Natural killer cell (primary cell): ENCODE measurements at regions not wholly inside any gene's neighbourhood (a gene's known extent, or its start where the extent isn't known, plus 50 kb on each side); places are given as distances from the start of the nearest gene placed in this dataset.

Source experiments
- ATAC-seq, 3 donors: fragments of 150-1000 bp in 2 of 3; fragments of 200-7000 bp in 1 of 3; cut with Tn5 transposase; 1 replicate in 1 of 3; 2 replicates in 2 of 3; pipeline ENCODE4 v1.10.0; 2021; ENCODE audit warnings: mild to moderate bottlenecking in 2 of 3, moderate library complexity in 2 of 3
- DNase-seq, 2 donors: peaks; one replicate each; pipeline versions ENCODE4 v3.0.0 to v3.0.0-alpha.2; 2013 to 2021; ENCODE audit warnings: mixed read lengths in 1 of 2
- H3K27ac ChIP-seq: one replicate; pipeline ENCODE4 v1.5.1; 2013; ENCODE audit warnings: mild to moderate bottlenecking, low read length
- H3K27me3 ChIP-seq: one replicate; pipeline ENCODE4 v1.6.1; 2013; ENCODE audit warnings: low read length; ENCODE audit not compliant: control insufficient read depth, insufficient read depth
- H3K36me3 ChIP-seq: one replicate; pipeline ENCODE4 v1.6.1; 2013; ENCODE audit warnings: low read length; ENCODE audit not compliant: control insufficient read depth, insufficient read depth
- H3K4me1 ChIP-seq: one replicate; pipeline ENCODE4 v1.6.1; 2013; ENCODE audit warnings: low read length; ENCODE audit not compliant: control insufficient read depth, insufficient read depth
- H3K4me3 ChIP-seq: one replicate; pipeline ENCODE4 v1.5.1; 2013; ENCODE audit warnings: low read length
- H3K9me3 ChIP-seq: one replicate; pipeline ENCODE4 v1.6.1; 2013; ENCODE audit warnings: low read length; ENCODE audit not compliant: control insufficient read depth, insufficient read depth
- H3K27ac Mint-ChIP-seq, 2 donors: one replicate each; pipeline ENCODE4 v1.8.0; 2022; ENCODE audit warnings: mild to moderate bottlenecking in 2 of 2, mixed read lengths in 2 of 2, moderate library complexity in 1 of 2
- H3K27me3 Mint-ChIP-seq, 2 donors: one replicate each; pipeline ENCODE4 v1.8.0; 2022; ENCODE audit warnings: low read depth in 2 of 2, mixed read lengths in 2 of 2
- H3K36me3 Mint-ChIP-seq: one replicate; pipeline ENCODE4 v1.8.0; 2022; ENCODE audit warnings: mixed read lengths
- H3K4me1 Mint-ChIP-seq, 2 donors: one replicate each; pipeline ENCODE4 v1.8.0; 2022; ENCODE audit warnings: mixed read lengths in 2 of 2
- H3K4me3 Mint-ChIP-seq: one replicate; pipeline ENCODE4 v1.8.0; 2022; ENCODE audit warnings: mild to moderate bottlenecking, moderate library complexity, mixed read lengths
- H3K9me3 Mint-ChIP-seq, 2 donors: one replicate each; pipeline ENCODE4 v1.8.0; 2022; ENCODE audit warnings: mixed read lengths in 2 of 2
- CTCF ChIP-seq: fragments of 200-600 bp; IDR thresholded peaks from one replicate; pipeline ENCODE4 v1.8.0; 2022; ENCODE audit warnings: antibody characterized with exemption
- WGBS: methylation state at CpG from one replicate; pipeline ENCODE4 v1.1.7; 2013; ENCODE audit warnings: missing lambda C conversion rate; ENCODE audit not compliant: insufficient coverage; 5-methylcytosine and 5-hydroxymethylcytosine counted together
- intact Hi-C: fragments of 100-400 bp; cut with micrococcal nuclease; formaldehyde crosslinking; loops from one replicate; pipeline ENCODE4 v1.14.2; 2022

- Histone ChIP-seq H3K4me1 (no peaks in the 10 kb centered on the region), H3K36me3 (no peaks in the 10 kb centered on the region), H3K4me3 (no peak overlapping the region), H3K27ac (no peak overlapping the region), H3K9me3 (no peaks in the 10 kb centered on the region), H3K27me3 (no peaks in the 10 kb centered on the region)
- ATAC-seq (no peak), DNase-seq (no peak)
- Mint-ChIP-seq H3K27me3 (peaks cover 0 to 3% of the 10 kb centered on the region in 2 donors), H3K4me3 (no peak overlapping the region), H3K27ac (no peak overlapping the region), H3K4me1 (no peaks in the 10 kb centered on the region), H3K36me3 (no peaks in the 10 kb centered on the region), H3K9me3 (no peaks in the 10 kb centered on the region)
- TF ChIP-seq CTCF = no peak
- intact Hi-C loops = no loop called here
- WGBS = 83% methylated on average over 2 of the region's 2 CpGs
These were observed 169.9 kb upstream of the ARHGEF26 start for GRCh38 chr3:153951276-153951675.

GRCh38 chr3:153952091-153952490 lies 169.1 kb upstream of the ARHGEF26 start:
- H3K9me3 ChIP-seq = no peaks in the 10 kb centered on the region
- H3K4me3 Mint-ChIP-seq = no peak overlapping the region
- no peaks in the 10 kb centered on the region for H3K36me3 Mint-ChIP-seq
- H3K27me3 ChIP-seq = no peaks in the 10 kb centered on the region
- no peaks in the 10 kb centered on the region for H3K36me3 ChIP-seq
- DNase-seq (no peak), ATAC-seq (no peak)
- H3K4me1 Mint-ChIP-seq = no peaks in the 10 kb centered on the region
- no peaks in the 10 kb centered on the region for H3K4me1 ChIP-seq
- intact Hi-C loops = no loop called here
- peaks cover 0 to 3% of the 10 kb centered on the region in 2 donors for H3K27me3 Mint-ChIP-seq
- H3K27ac Mint-ChIP-seq = no peak overlapping the region
- TF ChIP-seq CTCF = no peak
- 88% methylated on average over 7 of the region's 7 CpGs for WGBS
- no peak overlapping the region for H3K4me3 ChIP-seq
- no peak overlapping the region for H3K27ac ChIP-seq
- no peaks in the 10 kb centered on the region for H3K9me3 Mint-ChIP-seq

GRCh38 chr3:153956613-153957012 lies 164.6 kb upstream of the ARHGEF26 start:
- intact Hi-C loops = no loop called here
- ATAC-seq (no peak), DNase-seq (no peak)
- Histone ChIP-seq H3K27ac (no peak overlapping the region), H3K9me3 (no peaks in the 10 kb centered on the region), H3K4me3 (no peak overlapping the region), H3K27me3 (no peaks in the 10 kb centered on the region), H3K4me1 (no peaks in the 10 kb centered on the region), H3K36me3 (no peaks in the 10 kb centered on the region)
- TF ChIP-seq CTCF = no peak
- no peaks in the 10 kb centered on the region for H3K36me3 Mint-ChIP-seq
- no peak overlapping the region for H3K4me3 Mint-ChIP-seq
- WGBS = 78% methylated on average over 5 of the region's 5 CpGs
- H3K27me3 Mint-ChIP-seq = peaks cover 0 to 3% of the 10 kb centered on the region in 2 donors
- no peak overlapping the region for H3K27ac Mint-ChIP-seq
- no peaks in the 10 kb centered on the region for H3K9me3 Mint-ChIP-seq
- no peaks in the 10 kb centered on the region for H3K4me1 Mint-ChIP-seq

- peaks cover 0 to 3% of the 10 kb centered on the region in 2 donors for H3K27me3 Mint-ChIP-seq
- H3K4me3 ChIP-seq = no peak overlapping the region
- no peak for DNase-seq
- no peaks in the 10 kb centered on the region for H3K4me1 ChIP-seq
- H3K4me1 Mint-ChIP-seq = no peaks in the 10 kb centered on the region
- no peak overlapping the region for H3K4me3 Mint-ChIP-seq
- TF ChIP-seq CTCF = no peak
- WGBS = no CpG with 5 or more reads among the region's 1 CpG
- H3K36me3 Mint-ChIP-seq = no peaks in the 10 kb centered on the region
- H3K9me3 Mint-ChIP-seq = no peaks in the 10 kb centered on the region
- no peaks in the 10 kb centered on the region for H3K9me3 ChIP-seq
- intact Hi-C loops = no loop called here
- H3K27me3 ChIP-seq = no peaks in the 10 kb centered on the region
- no peaks in the 10 kb centered on the region for H3K36me3 ChIP-seq
- H3K27ac Mint-ChIP-seq = no peak overlapping the region
- ATAC-seq = no peak
- no peak overlapping the region for H3K27ac ChIP-seq
These were observed 163.8 kb upstream of the ARHGEF26 start for GRCh38 chr3:153957421-153957820.
